ENCODE measurements at regions not wholly inside any gene's neighbourhood (a gene's known extent, or its start where the extent isn't known, plus 50 kb on each side); places are given as distances from the start of the nearest gene placed in this dataset.

DNA sequence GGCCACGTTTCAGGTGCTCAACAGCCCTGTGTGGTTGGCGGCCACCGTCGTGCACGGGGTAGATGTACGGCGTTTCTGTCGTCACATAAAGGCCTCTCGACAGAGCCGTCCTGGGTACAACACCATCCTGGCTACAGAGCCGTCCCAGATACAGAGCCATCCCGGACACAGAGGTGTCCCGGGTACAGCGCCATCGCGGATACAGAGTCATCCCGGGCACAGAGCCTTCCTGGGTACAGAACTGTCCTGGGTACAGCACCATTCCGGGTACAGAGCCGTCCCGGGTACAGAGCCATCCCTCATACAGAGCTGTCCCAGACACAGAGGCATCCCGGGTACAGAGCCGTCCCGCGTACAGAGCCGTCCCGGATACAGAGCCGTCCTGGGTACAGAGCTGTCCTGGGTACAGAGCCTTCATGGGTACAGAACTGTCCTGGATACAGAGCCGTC, 222.7 kb upstream of the SOX1 start:
- no peak for ATAC-seq

GRCh38 chr13:111844682-111845081, 222.3 kb upstream of the SOX1 start:
- no peak for ATAC-seq

GRCh38 chr13:111845621-111846351, 221.2 kb upstream of the SOX1 start:
- ATAC-seq, result no peak

GRCh38 chr13:111846391-111847159, 220.4 kb upstream of the SOX1 start:
- no peak for ATAC-seq

DNA sequence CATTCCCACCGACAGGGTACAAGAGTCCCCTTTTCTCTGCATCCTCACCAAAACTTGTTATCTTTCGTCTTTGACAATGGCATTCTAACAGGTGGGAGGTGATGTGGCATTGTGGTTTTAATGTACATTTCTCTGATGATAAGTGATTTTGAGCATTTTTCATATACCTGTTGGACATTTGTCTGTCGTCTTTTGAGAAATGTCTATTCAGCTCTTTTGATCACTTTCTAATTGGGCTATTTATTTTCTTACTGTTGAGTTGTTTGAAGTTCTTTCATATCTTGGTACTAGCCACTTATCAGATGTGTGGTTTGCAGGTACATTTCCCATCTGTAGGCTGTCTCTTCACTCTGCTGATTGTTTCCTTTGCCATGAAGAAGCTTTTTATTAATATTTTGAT, 219.0 kb upstream of the SOX1 start:
- no peak for ATAC-seq

GRCh38 chr13:111850458-111850857, 216.5 kb upstream of the SOX1 start:
- ATAC-seq, result no peak

- no peak for ATAC-seq
These were observed 216.0 kb upstream of the SOX1 start for GRCh38 chr13:111850976-111851375.

DNA sequence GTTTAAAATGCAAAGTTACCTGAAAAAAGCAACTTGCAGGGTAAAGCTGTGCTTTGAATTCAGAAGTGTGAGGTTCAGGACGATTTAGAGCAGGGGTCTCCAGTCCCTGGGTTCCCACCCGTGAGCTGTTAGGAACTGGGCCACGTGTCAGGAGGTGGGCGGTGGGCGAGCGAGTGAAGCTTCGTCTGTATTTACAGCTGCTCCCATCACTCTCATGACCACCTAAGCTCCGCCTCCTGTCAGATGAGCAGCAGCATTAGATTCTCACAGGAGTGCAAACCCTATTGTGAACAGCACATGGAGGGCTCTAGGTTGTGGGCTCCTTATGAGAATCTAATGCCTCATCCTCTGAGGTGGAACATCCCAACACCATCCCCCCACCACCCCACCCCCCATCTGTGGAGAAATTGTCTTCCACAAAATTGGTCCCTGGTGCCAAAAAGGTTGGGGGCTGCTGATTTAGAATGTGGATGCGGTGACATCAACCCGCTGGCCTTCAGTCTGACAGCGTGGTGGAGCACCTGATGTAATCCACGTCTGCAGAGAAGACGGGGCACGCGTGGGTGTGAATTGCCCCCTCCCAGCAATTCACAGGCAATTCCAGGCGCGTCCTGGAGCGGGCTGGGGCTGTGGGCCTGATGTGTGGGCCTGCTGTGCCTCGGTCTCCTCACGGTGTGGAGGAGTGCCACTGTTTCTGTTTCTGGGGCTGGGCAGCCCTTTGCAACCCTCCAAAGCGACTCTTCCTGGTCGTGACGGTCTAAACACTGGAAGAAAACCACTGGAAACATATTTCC, 214.0 kb upstream of the SOX1 start:
- ATAC-seq, result no peak

GRCh38 chr13:111853721-111854120, 213.2 kb upstream of the SOX1 start:
- ATAC-seq, result no peak

DNA sequence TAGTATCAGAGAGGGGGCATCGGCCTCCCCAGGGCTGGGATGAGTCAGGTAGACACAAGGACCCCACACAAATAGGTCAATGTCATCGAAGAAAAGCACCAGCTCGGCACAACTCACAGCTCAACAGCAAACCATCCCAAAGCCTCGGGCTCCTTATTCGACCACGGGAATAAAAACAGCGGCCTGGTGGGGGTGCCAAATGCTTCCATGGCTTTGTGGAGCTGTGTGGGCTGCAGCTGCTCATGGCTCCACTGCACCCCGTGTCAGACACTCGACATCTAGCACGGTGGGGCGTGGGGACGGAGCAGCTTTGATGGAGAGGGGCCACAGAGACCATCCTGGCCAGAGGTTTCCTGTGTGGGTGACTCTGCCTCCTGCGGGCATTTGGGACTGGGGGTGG, 212.5 kb upstream of the SOX1 start:
- ATAC-seq, result no peak

DNA sequence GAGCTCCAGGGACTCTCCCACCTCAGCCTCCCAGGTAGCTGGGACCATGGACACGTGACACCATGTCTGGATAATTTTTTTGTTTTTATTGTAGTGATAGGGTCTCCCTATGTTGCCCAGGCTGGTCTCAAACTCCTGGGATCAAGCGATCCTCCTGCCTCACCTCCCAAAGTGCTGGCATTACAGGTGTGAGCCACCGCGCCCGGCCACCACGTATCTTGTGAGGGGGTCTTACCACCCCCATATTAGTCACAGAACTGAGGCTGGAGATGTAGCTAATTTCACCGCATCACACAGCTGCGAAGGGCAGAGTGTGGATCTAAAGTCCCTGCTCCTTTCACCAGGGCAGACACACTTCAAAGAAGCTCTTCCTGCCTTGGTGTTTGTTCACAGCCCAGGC, 211.8 kb upstream of the SOX1 start:
- ATAC-seq, result no peak

- no peak for ATAC-seq
These were observed 211.2 kb upstream of the SOX1 start for GRCh38 chr13:111855786-111856185.

- no peak for ATAC-seq
These were observed 210.4 kb upstream of the SOX1 start for GRCh38 chr13:111856571-111856970.

GRCh38 chr13:111857336-111857735, 209.6 kb upstream of the SOX1 start:
- no peak for ATAC-seq

DNA sequence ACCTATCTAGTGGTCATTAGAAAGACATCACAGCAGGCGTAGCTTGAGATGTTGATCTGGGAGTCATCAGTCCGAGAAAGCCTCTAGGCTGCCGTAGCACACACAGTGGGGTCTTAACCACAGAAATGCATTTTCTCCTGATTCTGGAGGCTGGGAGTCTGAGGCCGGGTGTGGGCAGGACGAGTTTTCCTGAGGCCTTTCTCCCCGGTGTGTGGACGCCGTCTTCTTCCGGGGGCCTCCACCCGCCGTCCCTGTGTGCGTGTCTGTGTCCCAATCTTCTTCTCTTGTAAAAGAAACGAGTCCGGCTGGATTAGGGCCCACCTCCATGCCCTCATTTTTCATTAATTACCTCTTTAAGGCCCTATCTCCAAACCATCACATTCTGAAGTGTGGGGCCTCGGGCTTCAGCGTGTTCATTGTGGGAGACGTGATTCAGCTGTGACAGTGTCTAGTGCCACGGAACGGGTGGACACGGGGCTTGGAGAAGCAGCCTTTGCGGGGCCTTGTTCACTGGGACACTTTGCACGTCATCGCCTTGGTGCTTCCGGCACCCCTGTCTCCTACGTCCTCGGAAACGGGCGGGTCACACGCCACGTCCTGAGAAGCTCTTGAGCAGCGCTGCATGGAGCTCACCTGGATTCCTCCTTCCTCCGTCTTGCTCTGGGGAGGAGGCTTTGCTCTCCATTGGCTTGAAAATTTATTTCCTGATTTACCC, 208.9 kb upstream of the SOX1 start:
- ATAC-seq, result no peak

GRCh38 chr13:111858571-111858970, 208.4 kb upstream of the SOX1 start:
- no peak for ATAC-seq

- ATAC-seq, result no peak
These were observed 207.4 kb upstream of the SOX1 start for GRCh38 chr13:111859354-111860230.

DNA sequence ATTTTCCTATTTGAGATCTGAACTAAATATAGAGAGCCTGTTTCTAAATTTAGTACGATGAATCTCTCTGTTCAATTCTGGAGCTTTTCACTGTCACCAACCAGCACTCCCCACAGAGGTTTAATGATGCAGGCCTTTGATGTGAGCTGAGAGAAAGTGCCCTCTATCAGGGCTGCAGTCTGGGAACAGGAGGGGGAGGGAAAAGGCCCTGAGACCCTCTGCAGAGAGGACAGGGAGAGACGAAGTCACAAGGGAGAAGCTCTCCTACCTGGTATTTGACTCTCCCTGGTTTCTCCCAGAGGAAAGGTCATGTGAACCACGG, 206.8 kb upstream of the SOX1 start:
- no peak for ATAC-seq

GRCh38 chr13:111861319-111861718, 205.6 kb upstream of the SOX1 start:
- no peak for ATAC-seq

- ATAC-seq, result no peak
These were observed 205.1 kb upstream of the SOX1 start for GRCh38 chr13:111861766-111862366.
